ENCODE measurements at regions not wholly inside any gene's neighbourhood (a gene's known extent, or its start where the extent isn't known, plus 50 kb on each side); places are given as distances from the start of the nearest gene placed in this dataset.

GRCh38 chrX:148223361-148223760 lies 242.2 kb downstream of the FMR1NB start:
- Histone ChIP-seq H2AFZ (ENCODE audit: low read depth, low read length) (no peak overlapping the region), H3K9ac (ENCODE audit: low read length) (no peak overlapping the region), H3K9me2 (ENCODE audit: insufficient read depth, low read length) (no peaks in the 10 kb centered on the region), H3K4me3 (ENCODE audit: low read length) (no peak overlapping the region), H3K27me3 (ENCODE audit: insufficient read depth, low read depth, low read length) (no peaks in the 10 kb centered on the region), H4K20me1 (ENCODE audit: insufficient read depth) (no peaks in the 10 kb centered on the region), H3K4me2 (ENCODE audit: low read length) (no peak overlapping the region), H3K27ac (ENCODE audit: low read length) (no peak overlapping the region), H3K79me2 (replicated peaks; ENCODE audit: insufficient read depth, low read length) (no peaks in the 10 kb centered on the region), H3K9me3 (ENCODE audit: low read length) (no peaks in the 10 kb centered on the region), H3K36me3 (ENCODE audit: insufficient read depth, low read length) (no peaks in the 10 kb centered on the region), H3F3A (ENCODE audit: insufficient read depth, low read length, poor library complexity, severe bottlenecking) (no peaks in the 10 kb centered on the region)
- TF ChIP-seq EZH2 (IDR thresholded peaks at IDR 0.05; ENCODE audit: borderline replicate concordance, insufficient read depth, low read length, poor library complexity, severe bottlenecking) (no peak), REST (IDR thresholded peaks at IDR 0.05; ENCODE audit: borderline replicate concordance) (no peak)

- Histone ChIP-seq H3F3A (ENCODE audit: insufficient read depth, low read length, poor library complexity, severe bottlenecking) (no peaks in the 10 kb centered on the region), H3K27ac (ENCODE audit: low read length) (no peak overlapping the region), H3K9me2 (ENCODE audit: insufficient read depth, low read length) (no peaks in the 10 kb centered on the region), H3K36me3 (ENCODE audit: insufficient read depth, low read length) (no peaks in the 10 kb centered on the region), H3K4me3 (ENCODE audit: low read length) (no peak overlapping the region), H3K27me3 (ENCODE audit: insufficient read depth, low read depth, low read length) (no peaks in the 10 kb centered on the region), H2AFZ (ENCODE audit: low read depth, low read length) (no peak overlapping the region), H3K79me2 (replicated peaks; ENCODE audit: insufficient read depth, low read length) (no peaks in the 10 kb centered on the region), H3K9me3 (ENCODE audit: low read length) (no peaks in the 10 kb centered on the region), H3K4me2 (ENCODE audit: low read length) (no peak overlapping the region), H4K20me1 (ENCODE audit: insufficient read depth) (no peaks in the 10 kb centered on the region), H3K9ac (ENCODE audit: low read length) (no peak overlapping the region)
- TF ChIP-seq RAD21 (conservative IDR thresholded peaks at IDR 0.05) (no peak), SMC3 (conservative IDR thresholded peaks at IDR 0.05; ENCODE audit: poor library complexity) (no peak), POLR2AphosphoS5 (IDR thresholded peaks at IDR 0.05) (no peak), EZH2 (IDR thresholded peaks at IDR 0.05; ENCODE audit: borderline replicate concordance, insufficient read depth, low read length, poor library complexity, severe bottlenecking) (no peak)
Observed at GRCh38 chrX:148228521-148228920, 247.4 kb downstream of the FMR1NB start.

GRCh38 chrX:148229801-148230303 lies 248.7 kb downstream of the FMR1NB start:
- Histone ChIP-seq H3K4me3 (ENCODE audit: low read length) (no peak overlapping the region), H3K36me3 (ENCODE audit: insufficient read depth, low read length) (no peaks in the 10 kb centered on the region), H3K9me2 (ENCODE audit: insufficient read depth, low read length) (no peaks in the 10 kb centered on the region), H3K9me3 (ENCODE audit: low read length) (no peaks in the 10 kb centered on the region), H3K9ac (ENCODE audit: low read length) (no peak overlapping the region), H3F3A (ENCODE audit: insufficient read depth, low read length, poor library complexity, severe bottlenecking) (no peaks in the 10 kb centered on the region), H3K79me2 (replicated peaks; ENCODE audit: insufficient read depth, low read length) (no peaks in the 10 kb centered on the region), H3K27ac (ENCODE audit: low read length) (no peak overlapping the region), H4K20me1 (ENCODE audit: insufficient read depth) (no peaks in the 10 kb centered on the region), H3K4me2 (ENCODE audit: low read length) (no peak overlapping the region), H3K27me3 (ENCODE audit: insufficient read depth, low read depth, low read length) (no peaks in the 10 kb centered on the region), H2AFZ (ENCODE audit: low read depth, low read length) (no peak overlapping the region)
- TF ChIP-seq TAF1 (IDR thresholded peaks at IDR 0.05; ENCODE audit: low read depth): no peak
- no peak for TF ChIP-seq EP300 (conservative IDR thresholded peaks at IDR 0.05; ENCODE audit: poor library complexity, severe bottlenecking)
- TF ChIP-seq EZH2 (IDR thresholded peaks at IDR 0.05; ENCODE audit: borderline replicate concordance, insufficient read depth, low read length, poor library complexity, severe bottlenecking): no peak

Measured in neural cell (in vitro differentiated cells).